ENCODE measurements at regions not wholly inside any gene's neighbourhood (a gene's known extent, or its start where the extent isn't known, plus 50 kb on each side); places are given as distances from the start of the nearest gene placed in this dataset.

DNA sequence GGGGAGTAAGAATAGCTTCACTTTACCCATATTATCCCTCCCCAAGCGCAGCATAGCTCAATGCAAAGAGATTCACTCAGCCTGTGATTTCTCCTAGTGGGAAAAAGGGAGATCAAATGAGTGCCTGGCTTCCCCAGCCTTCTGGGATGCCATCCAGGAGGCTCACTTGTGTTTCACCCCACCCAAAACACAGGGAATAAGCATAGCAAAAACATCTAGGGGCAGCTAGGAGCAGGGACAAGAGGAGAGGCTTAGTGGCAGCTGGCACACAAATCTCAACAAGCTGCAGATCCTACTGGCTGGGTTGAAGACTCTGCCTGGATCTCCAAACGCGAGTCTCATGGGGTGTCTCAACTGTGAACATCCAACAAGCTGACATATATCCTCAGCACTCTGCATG, 715.8 kb downstream of the RNF144B start:
- no peak for ATAC-seq
- no peak for FAIRE-seq
- H3K36me3 ChIP-seq, result no peaks in the 10 kb centered on the region
- 78 to 93% methylated on average over 3 of the region's 3 CpGs for WGBS, 2 donors
- H3K27me3 ChIP-seq, result no peaks in the 10 kb centered on the region
- H3K27ac ChIP-seq, result no peak overlapping the region
- H3K4me3 ChIP-seq, result no peak overlapping the region
- TF ChIP-seq, protein P1, sequence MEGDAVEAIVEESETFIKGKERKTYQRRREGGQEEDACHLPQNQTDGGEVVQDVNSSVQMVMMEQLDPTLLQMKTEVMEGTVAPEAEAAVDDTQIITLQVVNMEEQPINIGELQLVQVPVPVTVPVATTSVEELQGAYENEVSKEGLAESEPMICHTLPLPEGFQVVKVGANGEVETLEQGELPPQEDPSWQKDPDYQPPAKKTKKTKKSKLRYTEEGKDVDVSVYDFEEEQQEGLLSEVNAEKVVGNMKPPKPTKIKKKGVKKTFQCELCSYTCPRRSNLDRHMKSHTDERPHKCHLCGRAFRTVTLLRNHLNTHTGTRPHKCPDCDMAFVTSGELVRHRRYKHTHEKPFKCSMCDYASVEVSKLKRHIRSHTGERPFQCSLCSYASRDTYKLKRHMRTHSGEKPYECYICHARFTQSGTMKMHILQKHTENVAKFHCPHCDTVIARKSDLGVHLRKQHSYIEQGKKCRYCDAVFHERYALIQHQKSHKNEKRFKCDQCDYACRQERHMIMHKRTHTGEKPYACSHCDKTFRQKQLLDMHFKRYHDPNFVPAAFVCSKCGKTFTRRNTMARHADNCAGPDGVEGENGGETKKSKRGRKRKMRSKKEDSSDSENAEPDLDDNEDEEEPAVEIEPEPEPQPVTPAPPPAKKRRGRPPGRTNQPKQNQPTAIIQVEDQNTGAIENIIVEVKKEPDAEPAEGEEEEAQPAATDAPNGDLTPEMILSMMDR (IDR thresholded peaks at IDR 0.05), result no peak
- no peaks in the 10 kb centered on the region for H3K4me1 ChIP-seq
- intact Hi-C loops (cut with DNase I), result no loop called here
- no peak for DNase-seq
- no peaks in the 10 kb centered on the region for H3K9me3 ChIP-seq

DNA sequence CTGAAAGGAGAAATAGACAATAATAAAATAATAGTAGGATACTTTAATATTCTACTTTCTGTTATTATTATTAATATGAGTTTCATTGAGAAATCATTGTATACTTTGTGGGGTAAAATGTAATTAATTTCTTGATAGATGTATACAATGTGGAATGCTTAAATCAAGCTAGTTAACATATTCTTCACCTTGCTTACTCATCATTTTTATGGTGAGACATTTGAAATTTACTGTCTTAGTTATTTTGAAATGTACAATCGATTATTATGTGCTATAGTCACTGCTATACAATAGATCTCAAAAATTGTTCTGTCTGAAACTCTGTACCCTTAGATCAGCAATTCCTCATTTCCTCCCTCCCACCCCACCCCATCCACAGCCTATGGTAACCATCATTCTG, 720.3 kb downstream of the RNF144B start:
- Histone ChIP-seq H3K4me3 (no peak overlapping the region), H3K27me3 (no peaks in the 10 kb centered on the region), H3K36me3 (no peaks in the 10 kb centered on the region), H3K4me1 (no peaks in the 10 kb centered on the region), H3K27ac (no peak overlapping the region), H3K9me3 (no peaks in the 10 kb centered on the region)
- TF ChIP-seq, protein P1 (IDR thresholded peaks at IDR 0.05), result no peak
- 63 to 79% methylated on average over 1 of the region's 1 CpG for WGBS, 2 donors
- ATAC-seq (no peak), FAIRE-seq (no peak), DNase-seq (no peak)
- intact Hi-C loops (cut with DNase I), result no loop called here

DNA sequence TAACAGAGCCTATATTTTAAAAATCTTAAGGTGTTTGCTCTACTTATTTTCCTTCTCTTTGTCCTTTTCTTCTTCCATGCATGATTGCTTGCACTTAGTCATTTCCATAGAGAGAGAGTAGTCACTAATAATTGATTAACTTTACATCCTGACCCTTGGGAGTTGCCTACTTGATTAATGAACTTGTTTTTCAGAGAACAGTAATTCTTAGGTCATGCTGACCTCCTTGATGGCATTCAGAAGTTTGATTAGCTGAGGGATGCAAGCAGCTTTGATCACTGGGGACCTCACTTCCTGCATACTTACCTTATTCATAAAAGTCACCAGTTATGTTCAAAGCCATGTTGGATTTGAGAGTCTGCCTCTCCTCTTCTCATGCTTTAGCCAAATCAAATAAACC, 715.6 kb upstream of the ID4 start:
- Histone ChIP-seq H3K4me3 (no peak overlapping the region), H3K9me3 (peaks cover 0 to 3% (median 0%) of the 10 kb centered on the region in 4 donors), H3K27me3 (no peaks in the 10 kb centered on the region), H3K36me3 (no peaks in the 10 kb centered on the region), H3K27ac (no peak overlapping the region), H3K4me1 (no peaks in the 10 kb centered on the region)
- FAIRE-seq, result no peak
- ATAC-seq, result no peak
- intact Hi-C loops (cut with DNase I), result no loop called here
- TF ChIP-seq, protein P1 (IDR thresholded peaks at IDR 0.05), result no peak
- DNase-seq, result no peak

DNA sequence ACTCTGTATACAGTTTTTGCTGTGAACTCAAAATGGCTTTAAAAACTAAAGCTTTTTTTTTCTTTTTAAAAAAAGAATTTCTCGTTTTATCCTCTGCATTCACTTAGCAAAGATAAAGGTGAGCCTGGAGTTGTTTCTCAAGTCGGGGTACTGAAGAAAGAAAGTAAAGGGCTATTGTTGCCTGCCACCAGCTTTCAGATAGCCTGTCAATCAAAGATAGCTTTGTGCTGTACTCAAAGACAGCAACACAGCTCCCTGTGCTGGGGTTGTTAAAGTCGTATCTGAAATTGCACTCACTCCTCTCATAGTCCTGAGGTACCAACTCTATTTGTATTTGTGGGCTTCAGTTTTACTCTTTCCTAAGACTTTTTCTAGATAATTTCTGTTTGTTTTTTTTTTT, 710.1 kb upstream of the ID4 start:
- Histone ChIP-seq H3K36me3 (no peaks in the 10 kb centered on the region), H3K9me3 (peaks cover 0 to 1% (median 0%) of the 10 kb centered on the region in 4 donors), H3K27me3 (no peaks in the 10 kb centered on the region), H3K27ac (no peak overlapping the region), H3K4me1 (no peaks in the 10 kb centered on the region), H3K4me3 (no peak overlapping the region)
- TF ChIP-seq, protein P1 (IDR thresholded peaks at IDR 0.05), result no peak
- FAIRE-seq (no peak), ATAC-seq (no peak), DNase-seq (no peak)
- 34 to 50% methylated on average over 3 of the region's 3 CpGs for WGBS, 2 donors
- intact Hi-C loops (cut with DNase I), result no loop called here

DNA sequence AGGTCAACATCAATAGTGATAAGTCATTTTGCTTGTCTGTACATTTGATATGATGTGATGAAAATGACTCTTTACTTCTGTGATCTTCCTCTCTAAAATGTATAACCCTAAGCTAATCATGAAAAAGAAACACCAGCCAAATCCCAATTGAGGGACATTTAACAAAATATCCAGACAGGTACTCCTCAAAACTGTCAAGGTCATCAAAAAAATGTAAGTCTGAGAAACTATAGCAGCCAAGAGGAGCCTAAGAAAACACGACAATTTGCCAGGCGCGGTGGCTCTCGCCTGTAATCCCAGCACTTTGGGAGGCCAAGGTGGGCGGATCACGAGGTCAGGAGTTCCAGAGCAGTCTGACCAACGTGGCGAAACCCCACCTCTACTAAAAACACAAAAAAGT, 708.5 kb upstream of the ID4 start:
- ATAC-seq, result no peak
- TF ChIP-seq, protein P1 (IDR thresholded peaks at IDR 0.05), result no peak
- no peaks in the 10 kb centered on the region for H3K9me3 ChIP-seq
- no peak overlapping the region for H3K27ac ChIP-seq
- 72 to 88% methylated on average over 8 of the region's 8 CpGs for WGBS, 2 donors
- intact Hi-C loops (cut with DNase I), result no loop called here
- H3K27me3 ChIP-seq, result no peaks in the 10 kb centered on the region
- no peak for DNase-seq
- H3K4me1 ChIP-seq, result no peaks in the 10 kb centered on the region
- no peak overlapping the region for H3K4me3 ChIP-seq
- FAIRE-seq, result no peak
- H3K36me3 ChIP-seq, result no peaks in the 10 kb centered on the region
